ENCODE measurements at regions not wholly inside any gene's neighbourhood (a gene's known extent, or its start where the extent isn't known, plus 50 kb on each side); places are given as distances from the start of the nearest gene placed in this dataset.

DNA sequence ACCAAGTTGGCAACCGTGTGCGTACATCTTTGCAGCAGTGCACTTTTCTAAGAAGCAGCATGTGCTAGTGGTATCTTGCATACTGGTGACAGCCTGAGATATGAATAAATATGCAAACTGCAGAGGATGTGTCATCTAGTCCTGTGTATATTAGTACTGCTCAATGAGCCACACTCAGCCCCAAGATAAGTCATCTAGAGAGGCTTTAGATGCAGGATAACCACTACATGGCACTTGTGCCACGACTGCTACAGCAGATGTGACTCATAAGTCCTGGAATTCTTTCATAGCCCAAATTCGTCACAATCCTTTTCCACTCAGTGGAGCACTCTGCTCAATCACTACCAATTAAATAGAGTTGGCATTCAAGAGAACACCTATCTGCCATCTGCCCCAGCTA lies 171.5 kb downstream of the AXIN2 start:
- TF ChIP-seq, protein P1, sequence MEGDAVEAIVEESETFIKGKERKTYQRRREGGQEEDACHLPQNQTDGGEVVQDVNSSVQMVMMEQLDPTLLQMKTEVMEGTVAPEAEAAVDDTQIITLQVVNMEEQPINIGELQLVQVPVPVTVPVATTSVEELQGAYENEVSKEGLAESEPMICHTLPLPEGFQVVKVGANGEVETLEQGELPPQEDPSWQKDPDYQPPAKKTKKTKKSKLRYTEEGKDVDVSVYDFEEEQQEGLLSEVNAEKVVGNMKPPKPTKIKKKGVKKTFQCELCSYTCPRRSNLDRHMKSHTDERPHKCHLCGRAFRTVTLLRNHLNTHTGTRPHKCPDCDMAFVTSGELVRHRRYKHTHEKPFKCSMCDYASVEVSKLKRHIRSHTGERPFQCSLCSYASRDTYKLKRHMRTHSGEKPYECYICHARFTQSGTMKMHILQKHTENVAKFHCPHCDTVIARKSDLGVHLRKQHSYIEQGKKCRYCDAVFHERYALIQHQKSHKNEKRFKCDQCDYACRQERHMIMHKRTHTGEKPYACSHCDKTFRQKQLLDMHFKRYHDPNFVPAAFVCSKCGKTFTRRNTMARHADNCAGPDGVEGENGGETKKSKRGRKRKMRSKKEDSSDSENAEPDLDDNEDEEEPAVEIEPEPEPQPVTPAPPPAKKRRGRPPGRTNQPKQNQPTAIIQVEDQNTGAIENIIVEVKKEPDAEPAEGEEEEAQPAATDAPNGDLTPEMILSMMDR (conservative IDR thresholded peaks at IDR 0.05 in 1 of 2, IDR thresholded peaks at IDR 0.05 in 1 of 2; ENCODE audit: extremely low read depth in 1 of 2, insufficient read depth in 1 of 2, low read depth in 1 of 2, low read length in 2 of 2) = no peak
- TF ChIP-seq EZH2 (IDR thresholded peaks at IDR 0.05; ENCODE audit: borderline replicate concordance, low read length) = no peak

Measured in mammary epithelial cell (primary cell).